ENCODE measurements at regions not wholly inside any gene's neighbourhood (a gene's known extent, or its start where the extent isn't known, plus 50 kb on each side); places are given as distances from the start of the nearest gene placed in this dataset.

DNA sequence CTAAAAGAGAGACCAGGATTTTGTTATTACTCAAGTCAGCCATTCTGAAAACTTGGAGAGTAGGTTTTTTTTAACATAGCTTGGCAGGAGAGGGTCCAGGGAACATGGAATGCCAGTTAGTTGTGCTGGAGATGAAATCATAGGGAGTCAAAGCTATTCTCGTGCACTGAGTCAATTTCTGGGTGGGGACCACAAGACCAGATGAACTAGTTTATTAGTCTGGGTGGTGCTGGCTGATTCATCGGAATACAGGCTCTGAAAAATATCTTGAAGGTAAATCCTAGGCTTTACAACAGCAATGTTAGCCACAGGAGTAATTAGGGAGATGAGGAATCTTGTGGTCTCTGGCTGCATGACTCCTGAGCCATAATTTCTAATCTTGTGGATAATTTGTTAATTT lies 921.4 kb downstream of the TRIB2 start:
- TF ChIP-seq, protein P1, sequence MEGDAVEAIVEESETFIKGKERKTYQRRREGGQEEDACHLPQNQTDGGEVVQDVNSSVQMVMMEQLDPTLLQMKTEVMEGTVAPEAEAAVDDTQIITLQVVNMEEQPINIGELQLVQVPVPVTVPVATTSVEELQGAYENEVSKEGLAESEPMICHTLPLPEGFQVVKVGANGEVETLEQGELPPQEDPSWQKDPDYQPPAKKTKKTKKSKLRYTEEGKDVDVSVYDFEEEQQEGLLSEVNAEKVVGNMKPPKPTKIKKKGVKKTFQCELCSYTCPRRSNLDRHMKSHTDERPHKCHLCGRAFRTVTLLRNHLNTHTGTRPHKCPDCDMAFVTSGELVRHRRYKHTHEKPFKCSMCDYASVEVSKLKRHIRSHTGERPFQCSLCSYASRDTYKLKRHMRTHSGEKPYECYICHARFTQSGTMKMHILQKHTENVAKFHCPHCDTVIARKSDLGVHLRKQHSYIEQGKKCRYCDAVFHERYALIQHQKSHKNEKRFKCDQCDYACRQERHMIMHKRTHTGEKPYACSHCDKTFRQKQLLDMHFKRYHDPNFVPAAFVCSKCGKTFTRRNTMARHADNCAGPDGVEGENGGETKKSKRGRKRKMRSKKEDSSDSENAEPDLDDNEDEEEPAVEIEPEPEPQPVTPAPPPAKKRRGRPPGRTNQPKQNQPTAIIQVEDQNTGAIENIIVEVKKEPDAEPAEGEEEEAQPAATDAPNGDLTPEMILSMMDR (conservative IDR thresholded peaks at IDR 0.05), result no peak

More for the DNA sequence above, 921.4 kb downstream of the TRIB2 start:
- no peak overlapping the region for H2AK5ac ChIP-seq (ENCODE audit: insufficient read length, low read length)
- H3K9me3 ChIP-seq (ENCODE audit: control insufficient read depth, low read depth, low read length), result no peaks in the 10 kb centered on the region
- H3K9ac ChIP-seq (ENCODE audit: extremely low read depth, insufficient read length, low read length), result no peak overlapping the region
- DNase-seq, result no peak
- H3K14ac ChIP-seq (ENCODE audit: insufficient read depth, low read length), result no peak overlapping the region
- no peaks in the 10 kb centered on the region for H3K27me3 Mint-ChIP-seq (ENCODE audit: low read depth)
- H3K18ac ChIP-seq (ENCODE audit: insufficient read length, low read depth, low read length), result no peak overlapping the region
- H2AFZ ChIP-seq (ENCODE audit: low read length), result no peak overlapping the region
- H3K27me3 ChIP-seq (ENCODE audit: insufficient read depth, low read length), result no peaks in the 10 kb centered on the region
- H3K4me2 ChIP-seq (ENCODE audit: insufficient read depth, insufficient read length, low read length), result no peak overlapping the region
- no peak overlapping the region for H3T11ph ChIP-seq (ENCODE audit: low read length)
- no peak overlapping the region for H3K27ac Mint-ChIP-seq
- H2BK5ac ChIP-seq (ENCODE audit: insufficient read length, low read length), result no peak overlapping the region
- no peak overlapping the region for H3K4ac ChIP-seq (ENCODE audit: low read depth, low read length)
- H3K4me1 ChIP-seq (ENCODE audit: insufficient read depth, low read length), result no peaks in the 10 kb centered on the region
- H4K8ac ChIP-seq (replicated peaks; ENCODE audit: insufficient read length, low read depth, low read length), result no peak overlapping the region
- WGBS (ENCODE audit: extremely low coverage, insufficient read length, low lambda C conversion rate), result no CpG with 5 or more reads among the region's 2 CpGs
- H3K27ac ChIP-seq (ENCODE audit: insufficient read length, low read depth, low read length), result no peak overlapping the region
- no peak overlapping the region for H4K91ac ChIP-seq (ENCODE audit: insufficient read length, low read depth, low read length)
- H3K36me3 Mint-ChIP-seq (ENCODE audit: insufficient read depth in 1 of 3, low read depth in 3 of 3), result peaks cover 2 to 4% (median 3%) of the 10 kb centered on the region in 3 experiments; a peak in 4 of 7 replicates
- H2BK20ac ChIP-seq (ENCODE audit: low read depth, low read length, poor library complexity, severe bottlenecking), result no peak overlapping the region
- no peak overlapping the region for H2BK12ac ChIP-seq (ENCODE audit: insufficient read length, low read depth, low read length)
- no peak overlapping the region for H3K23ac ChIP-seq (ENCODE audit: insufficient read length, low read depth, low read length)
- no peak overlapping the region for H3K4me3 Mint-ChIP-seq
- H3K9me3 Mint-ChIP-seq, result peaks cover 7 to 10% of the 10 kb centered on the region in 2 experiments
- H3K56ac ChIP-seq (ENCODE audit: insufficient read length, low read depth, low read length), result no peak overlapping the region
- H3K79me1 ChIP-seq (ENCODE audit: insufficient read depth, low read depth, low read length, poor library complexity, severe bottlenecking), result no peaks in the 10 kb centered on the region
- H4K20me1 ChIP-seq (ENCODE audit: control insufficient read depth, insufficient read depth, insufficient read length), result no peaks in the 10 kb centered on the region
- H2BK15ac ChIP-seq (ENCODE audit: low read depth, low read length), result no peak overlapping the region
- no peak overlapping the region for H4K5ac ChIP-seq (ENCODE audit: insufficient read length, low read depth, low read length)
- H3K4me1 Mint-ChIP-seq, result no peaks in the 10 kb centered on the region
- no peaks in the 10 kb centered on the region for H3K23me2 ChIP-seq (ENCODE audit: insufficient read length, low read depth, low read length, poor library complexity, severe bottlenecking)
- no peak overlapping the region for H2BK120ac ChIP-seq (ENCODE audit: low read depth, low read length, poor library complexity, severe bottlenecking)
- no peaks in the 10 kb centered on the region for H3K79me2 ChIP-seq (ENCODE audit: insufficient read depth, low read length)
